Neural cell (in vitro differentiated cells): ENCODE measurements at regions not wholly inside any gene's neighbourhood (a gene's known extent, or its start where the extent isn't known, plus 50 kb on each side); places are given as distances from the start of the nearest gene placed in this dataset.

Experiments used
- EP300 ChIP-seq: fragments of 450-650 bp; conservative IDR thresholded peaks from 2 replicates; pipeline ENCODE4 v1.6.1; 2014; ENCODE audit warnings: antibody characterized with exemption, mild to moderate bottlenecking, moderate library complexity; ENCODE audit not compliant: poor library complexity, severe bottlenecking
- EZH2 ChIP-seq: fragments of 200-600, 300-800 bp; shearing (Covaris generic), sonication (generic); IDR thresholded peaks from 2 replicates; pipeline ENCODE4 v1.6.1; 2014; ENCODE audit warnings: antibody characterized with exemption, low read length, borderline replicate concordance, mild to moderate bottlenecking; ENCODE audit not compliant: insufficient read depth, poor library complexity, severe bottlenecking
- TAF1 ChIP-seq: IDR thresholded peaks from 2 replicates; pipeline ENCODE4 v1.6.1; 2012; ENCODE audit warnings: low read depth
- TF ChIP-seq, protein P1 (sequence below): fragments of 450-650 bp; IDR thresholded peaks from 2 replicates; pipeline ENCODE4 v1.5.1; 2014; ENCODE audit warnings: antibody characterized with exemption, mild to moderate bottlenecking, moderate library complexity; ENCODE audit not compliant: poor library complexity, severe bottlenecking

GRCh38 chr13:90032313-90032712 lies 1315.2 kb upstream of the MIR17HG start:
- TF ChIP-seq, protein P1, sequence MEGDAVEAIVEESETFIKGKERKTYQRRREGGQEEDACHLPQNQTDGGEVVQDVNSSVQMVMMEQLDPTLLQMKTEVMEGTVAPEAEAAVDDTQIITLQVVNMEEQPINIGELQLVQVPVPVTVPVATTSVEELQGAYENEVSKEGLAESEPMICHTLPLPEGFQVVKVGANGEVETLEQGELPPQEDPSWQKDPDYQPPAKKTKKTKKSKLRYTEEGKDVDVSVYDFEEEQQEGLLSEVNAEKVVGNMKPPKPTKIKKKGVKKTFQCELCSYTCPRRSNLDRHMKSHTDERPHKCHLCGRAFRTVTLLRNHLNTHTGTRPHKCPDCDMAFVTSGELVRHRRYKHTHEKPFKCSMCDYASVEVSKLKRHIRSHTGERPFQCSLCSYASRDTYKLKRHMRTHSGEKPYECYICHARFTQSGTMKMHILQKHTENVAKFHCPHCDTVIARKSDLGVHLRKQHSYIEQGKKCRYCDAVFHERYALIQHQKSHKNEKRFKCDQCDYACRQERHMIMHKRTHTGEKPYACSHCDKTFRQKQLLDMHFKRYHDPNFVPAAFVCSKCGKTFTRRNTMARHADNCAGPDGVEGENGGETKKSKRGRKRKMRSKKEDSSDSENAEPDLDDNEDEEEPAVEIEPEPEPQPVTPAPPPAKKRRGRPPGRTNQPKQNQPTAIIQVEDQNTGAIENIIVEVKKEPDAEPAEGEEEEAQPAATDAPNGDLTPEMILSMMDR: no peak
- no peak for TF ChIP-seq EP300
- TF ChIP-seq TAF1: no peak
- TF ChIP-seq EZH2: no peak
